ENCODE measurements at regions not wholly inside any gene's neighbourhood (a gene's known extent, or its start where the extent isn't known, plus 50 kb on each side); places are given as distances from the start of the nearest gene placed in this dataset.

GRCh38 chr2:173676647-173677046, 288.5 kb downstream of the SP3 start (continued):
- TF ChIP-seq TCF12 (IDR thresholded peaks at IDR 0.05; ENCODE audit: low read depth, low read length) (no peak), RXRA (IDR thresholded peaks at IDR 0.05; ENCODE audit: insufficient read depth, low read depth, low read length) (no peak), CREB1 (IDR thresholded peaks at IDR 0.05) (no peak)
